DMS 273 (cell line): ENCODE measurements at regions not wholly inside any gene's neighbourhood (a gene's known extent, or its start where the extent isn't known, plus 50 kb on each side); places are given as distances from the start of the nearest gene placed in this dataset.
"Not testable (repeated sequence)": the region's sequence is repeated elsewhere in the genome, so short reads cannot be mapped to it uniquely, and the experiment has no call there.

Source experiments
- DNase-seq: peaks from one replicate; lab custom pipeline; 2025; ENCODE audit not compliant: unreplicated experiment; lab: John Stamatoyannopoulos, UW

- not testable (repeated sequence) for DNase-seq
Observed at GRCh38 chr13:18240086-18240485, 941.5 kb downstream of the TUBA3C start.

GRCh38 chr13:18238586-18238985, 943.0 kb downstream of the TUBA3C start:
- not testable (repeated sequence) for DNase-seq

- DNase-seq, result no peak
Observed at GRCh38 chr13:18236528-18236815, 945.2 kb downstream of the TUBA3C start.

GRCh38 chr13:18235756-18236527, 945.7 kb downstream of the TUBA3C start:
- DNase-seq, result no peak

GRCh38 chr13:18235172-18235571, 946.5 kb downstream of the TUBA3C start:
- no peak for DNase-seq

- DNase-seq, result not testable (repeated sequence)
Observed at GRCh38 chr13:18234451-18234850, 947.2 kb downstream of the TUBA3C start.

GRCh38 chr13:18233783-18234299, 947.8 kb downstream of the TUBA3C start:
- no peak for DNase-seq

- no peak for DNase-seq
Observed at GRCh38 chr13:18232994-18233782, 948.4 kb downstream of the TUBA3C start.

- DNase-seq, result no peak
Observed at GRCh38 chr13:18232298-18232993, 949.2 kb downstream of the TUBA3C start.

GRCh38 chr13:18224411-18224810, 957.2 kb downstream of the TUBA3C start:
- DNase-seq, result not testable (repeated sequence)

- DNase-seq, result not testable (repeated sequence)
Observed at GRCh38 chr13:18214689-18215088, 966.9 kb downstream of the TUBA3C start.

GRCh38 chr13:18213511-18213910, 968.1 kb downstream of the TUBA3C start:
- DNase-seq, result not testable (repeated sequence)

- no peak for DNase-seq
Observed at GRCh38 chr13:18212873-18213272, 968.8 kb downstream of the TUBA3C start.

- DNase-seq, result not testable (repeated sequence)
Observed at GRCh38 chr13:18211752-18212560, 969.7 kb downstream of the TUBA3C start.

GRCh38 chr13:18204614-18205178, 976.9 kb downstream of the TUBA3C start:
- DNase-seq, result not testable (repeated sequence)

GRCh38 chr13:18195365-18195678, 986.3 kb downstream of the TUBA3C start:
- not testable (repeated sequence) for DNase-seq

GRCh38 chr13:18194631-18195364, 986.8 kb downstream of the TUBA3C start:
- not testable (repeated sequence) for DNase-seq

- DNase-seq, result not testable (repeated sequence)
Observed at GRCh38 chr13:18194104-18194503, 987.5 kb downstream of the TUBA3C start.
